HCEC 1CT (cell line): ENCODE measurements at regions not wholly inside any gene's neighbourhood (a gene's known extent, or its start where the extent isn't known, plus 50 kb on each side); places are given as distances from the start of the nearest gene placed in this dataset.
"Not testable (repeated sequence)": the region's sequence is repeated elsewhere in the genome, so short reads cannot be mapped to it uniquely, and the experiment has no call there.

Source experiments
- DNase-seq: peaks from one replicate; pipeline ENCODE4 v3.0.0-alpha.2; 2017

GRCh38 chr5:58197875-58198274 is 262.0 kb downstream of the PLK2 start:
- no peak for DNase-seq

- no peak for DNase-seq
Measured at GRCh38 chr5:58191443-58191842, 268.4 kb downstream of the PLK2 start.

GRCh38 chr5:58188262-58188651 is 271.6 kb downstream of the PLK2 start:
- peak; percentile 86 for DNase-seq

GRCh38 chr5:58187432-58188261 is 272.2 kb downstream of the PLK2 start:
- no peak for DNase-seq

- peak; percentile 45 for DNase-seq
Measured at GRCh38 chr5:58185801-58186200, 274.1 kb downstream of the PLK2 start.

GRCh38 chr5:58185397-58185796 is 274.5 kb downstream of the PLK2 start:
- DNase-seq: no peak

GRCh38 chr5:58184910-58185309 is 275.0 kb downstream of the PLK2 start:
- peak; percentile 78 for DNase-seq

GRCh38 chr5:58183786-58184085 is 276.1 kb downstream of the PLK2 start:
- no peak for DNase-seq

GRCh38 chr5:58183078-58183785 is 276.7 kb downstream of the PLK2 start:
- DNase-seq: no peak

GRCh38 chr5:58182287-58182841 is 277.5 kb downstream of the PLK2 start:
- no peak for DNase-seq

GRCh38 chr5:58181578-58182286 is 278.2 kb downstream of the PLK2 start:
- no peak for DNase-seq

GRCh38 chr5:58172946-58173345 is 286.9 kb downstream of the PLK2 start:
- DNase-seq: no peak

- no peak for DNase-seq
Measured at GRCh38 chr5:58165152-58165551, 294.7 kb downstream of the PLK2 start.

- DNase-seq: not testable (repeated sequence)
Measured at GRCh38 chr5:58161889-58162288, 298.0 kb downstream of the PLK2 start.

- DNase-seq: no peak
Measured at GRCh38 chr5:58156973-58157701, 302.7 kb downstream of the PLK2 start.

- DNase-seq: peak; percentile 14
Measured at GRCh38 chr5:58156361-58156760, 303.5 kb downstream of the PLK2 start.

- DNase-seq: peak; percentile 3
Measured at GRCh38 chr5:58153255-58153654, 306.6 kb downstream of the PLK2 start.

GRCh38 chr5:58151414-58151813 is 308.5 kb downstream of the PLK2 start:
- no peak for DNase-seq

- no peak for DNase-seq
Measured at GRCh38 chr5:58150926-58151325, 309.0 kb downstream of the PLK2 start.

- DNase-seq: no peak
Measured at GRCh38 chr5:58149746-58150145, 310.1 kb downstream of the PLK2 start.

- DNase-seq: peak; percentile 21
Measured at GRCh38 chr5:58149345-58149744, 310.5 kb downstream of the PLK2 start.

GRCh38 chr5:58148254-58148775 is 311.6 kb downstream of the PLK2 start:
- no peak for DNase-seq
